AG09309 (cell line): ENCODE measurements at regions not wholly inside any gene's neighbourhood (a gene's known extent, or its start where the extent isn't known, plus 50 kb on each side); places are given as distances from the start of the nearest gene placed in this dataset.
A peak's percentile ranks its signal among the peaks of the same experiment; 100 is the strongest.

ENCODE experiments used
- DNase-seq: peaks from one replicate; pipeline ENCODE4 v3.0.0-alpha.2; 2010; ENCODE audit warnings: low read depth
- H3K4me3 ChIP-seq: 2 replicates; pipeline ENCODE4 v1.5.1; 2011; ENCODE audit warnings: mild to moderate bottlenecking, low read depth, low read length, moderate library complexity; ENCODE audit not compliant: control insufficient read depth
- CTCF ChIP-seq: IDR thresholded peaks from 2 replicates; pipeline ENCODE4 v1.5.1; 2011; ENCODE audit warnings: mild to moderate bottlenecking, low read depth, low read length, inconsistent platforms; ENCODE audit not compliant: insufficient read depth, control insufficient read depth; ENCODE audit errors: missing control alignments

DNA sequence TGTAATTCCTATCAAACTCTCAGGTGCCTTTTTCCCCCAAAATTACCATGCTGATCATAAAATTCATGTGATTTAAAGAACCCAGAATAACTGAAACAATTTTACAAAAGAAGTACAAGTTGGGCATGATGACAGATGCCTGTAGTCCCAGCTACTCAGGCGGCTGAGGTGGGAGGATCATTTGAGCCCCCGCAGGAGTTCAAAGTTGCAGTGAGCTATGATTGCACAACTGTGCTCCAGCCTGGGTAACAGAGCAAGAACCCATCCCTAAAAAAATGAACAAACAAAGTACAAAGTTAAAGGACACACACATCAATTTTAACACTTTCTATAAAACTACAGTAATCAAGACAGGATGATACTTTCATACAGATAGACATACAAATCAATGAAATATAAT is 97.9 kb upstream of the LPAR1 start:
- TF ChIP-seq CTCF: no peak

GRCh38 chr9:111131211-111131610 is 92.9 kb upstream of the LPAR1 start:
- no peak for TF ChIP-seq CTCF
- DNase-seq: no peak

More for the DNA sequence above, 97.9 kb upstream of the LPAR1 start:
- H3K4me3 ChIP-seq: no peak overlapping the region
- DNase-seq: no peak

DNA sequence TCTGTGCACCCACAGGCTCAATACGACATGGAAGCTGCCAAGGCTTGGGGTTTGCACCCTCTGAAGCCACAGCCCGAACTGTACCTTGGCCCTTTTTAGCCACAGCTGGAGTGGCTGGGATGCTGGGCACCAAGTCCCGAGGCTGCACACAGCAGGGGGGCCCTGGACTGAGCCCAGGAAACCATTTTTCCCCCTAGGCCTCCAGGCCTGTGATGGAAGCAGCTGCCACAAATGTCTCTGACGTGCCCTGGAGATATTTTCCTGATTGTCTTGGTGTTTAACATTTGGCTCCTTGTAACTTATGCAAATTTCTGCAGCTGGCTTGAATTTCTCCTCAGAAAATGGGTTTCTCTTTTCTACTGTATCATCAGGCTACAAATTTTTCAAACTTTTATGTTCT is 82.3 kb upstream of the LPAR1 start:
- no peak overlapping the region for H3K4me3 ChIP-seq
- DNase-seq: no peak
- TF ChIP-seq CTCF: no peak

More at GRCh38 chr9:111131211-111131610, 92.9 kb upstream of the LPAR1 start:
- no peak overlapping the region for H3K4me3 ChIP-seq

DNA sequence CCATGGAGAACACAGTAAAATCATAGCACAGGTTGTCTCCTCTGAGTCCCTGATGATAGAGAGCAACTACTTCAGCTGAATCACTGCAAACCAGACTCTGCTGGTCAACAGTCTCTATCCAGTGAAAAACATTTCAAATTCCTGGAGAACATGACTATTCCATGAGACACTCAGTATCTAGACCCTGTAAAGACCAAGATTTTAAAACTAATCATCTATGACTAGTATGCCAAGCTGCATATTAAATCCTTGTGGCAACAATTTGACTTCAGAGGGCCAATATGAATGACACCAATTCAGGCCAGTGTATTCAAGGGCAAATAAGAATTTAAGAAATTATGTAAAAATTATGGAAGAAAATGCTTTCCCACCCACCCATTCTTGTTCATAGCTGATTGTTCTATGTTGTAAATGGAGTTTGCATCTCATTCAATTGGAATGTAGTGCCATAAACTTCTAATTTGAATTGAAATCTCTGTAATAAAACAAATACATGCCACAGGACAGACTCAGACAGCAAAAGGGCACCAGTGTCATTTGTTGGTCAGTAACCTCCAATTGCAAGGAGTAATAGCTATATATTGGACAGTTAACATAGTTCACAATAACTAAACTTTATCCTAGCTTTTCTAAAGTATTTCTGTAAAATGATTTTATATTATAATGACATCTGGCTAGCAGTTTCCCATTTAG is 80.1 kb upstream of the LPAR1 start:
- H3K4me3 ChIP-seq: no peak overlapping the region
- TF ChIP-seq CTCF: no peak
- DNase-seq: peak; percentile 82

DNA sequence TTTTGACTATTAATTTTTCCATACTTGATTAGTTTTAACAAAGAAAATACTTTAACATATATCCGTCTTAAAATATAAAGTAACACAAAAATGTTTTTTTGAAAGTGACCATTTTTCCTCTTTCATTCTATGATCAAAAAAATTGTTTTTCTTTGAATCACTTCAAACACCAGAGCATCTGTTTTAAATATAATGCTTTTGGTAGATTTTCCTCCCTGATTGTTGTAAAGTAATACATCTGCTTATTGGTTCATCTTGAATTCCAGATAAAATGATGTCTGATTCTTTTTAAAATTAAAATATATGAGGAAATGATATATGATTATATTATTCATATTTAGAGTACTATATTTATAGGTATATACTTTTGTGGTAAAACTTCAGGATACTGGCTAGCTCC is 76.2 kb upstream of the LPAR1 start:
- no peak for DNase-seq
- no peak overlapping the region for H3K4me3 ChIP-seq
- TF ChIP-seq CTCF: no peak

DNA sequence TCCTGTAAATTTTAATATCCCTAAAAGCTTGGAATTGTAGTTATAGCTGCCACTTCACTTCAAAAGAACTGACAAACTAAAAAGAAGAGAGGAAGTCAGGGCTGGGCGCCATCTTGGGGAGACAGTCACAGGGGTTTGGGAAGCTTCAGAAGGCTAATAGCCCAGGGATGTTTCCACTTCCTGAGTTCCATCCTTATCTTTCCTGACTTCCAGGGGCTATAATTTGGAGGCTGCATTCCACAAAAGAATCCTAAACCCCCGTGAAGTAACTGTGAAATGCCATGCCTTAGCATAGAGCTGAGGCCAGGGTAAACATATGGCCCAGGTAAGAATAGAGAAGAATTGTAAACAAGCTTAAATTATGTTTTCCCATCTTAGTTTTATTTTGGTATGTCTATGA is 75.4 kb upstream of the LPAR1 start:
- TF ChIP-seq CTCF: no peak
- H3K4me3 ChIP-seq: no peak overlapping the region
- no peak for DNase-seq
